GM13976 (cell line): ENCODE measurements at regions not wholly inside any gene's neighbourhood (a gene's known extent, or its start where the extent isn't known, plus 50 kb on each side); places are given as distances from the start of the nearest gene placed in this dataset.
"Not testable (repeated sequence)": the region's sequence is repeated elsewhere in the genome, so short reads cannot be mapped to it uniquely, and the experiment has no call there.

ENCODE experiments used
- DNase-seq: peaks from one replicate; pipeline ENCODE4 v3.0.0; 2012; ENCODE audit warnings: low spot score
- in situ Hi-C: fragments of 300-500 bp; cut with MboI; formaldehyde crosslinking; loops from one replicate; pipeline ENCODE4 v1.12.0; 2022; ENCODE audit warnings: low sequenced_read_pairs, mixed read lengths, inconsistent platforms; ENCODE audit not compliant: unreplicated experiment
- TF ChIP-seq, protein P1 (sequence below): IDR thresholded peaks from 2 replicates; pipeline ENCODE4 v1.5.1; 2012; ENCODE audit warnings: borderline replicate concordance, mild to moderate bottlenecking; ENCODE audit not compliant: insufficient read depth; ENCODE audit errors: extremely low read depth, missing control alignments, control extremely low read depth

DNA sequence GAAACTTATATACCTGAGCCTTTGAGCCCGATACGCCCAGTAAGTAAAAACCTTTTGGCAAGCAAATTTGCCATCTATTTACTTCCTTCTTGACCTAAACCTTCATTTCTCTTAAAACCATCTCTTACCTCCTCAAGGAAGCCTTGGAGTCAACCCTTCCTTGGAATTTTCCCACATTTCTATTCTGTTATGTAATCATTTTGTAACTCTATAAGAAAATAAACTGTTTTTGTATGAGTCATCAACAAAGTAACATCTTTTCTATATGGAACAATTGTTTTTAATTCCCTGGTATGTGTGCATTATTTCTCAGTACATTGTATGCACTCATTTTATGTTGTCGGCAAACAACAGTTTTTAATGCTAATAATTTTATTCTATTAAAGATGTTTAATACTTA lies 162.0 kb downstream of the TEX36 start:
- in situ Hi-C loops = no loop called here
- TF ChIP-seq, protein P1, sequence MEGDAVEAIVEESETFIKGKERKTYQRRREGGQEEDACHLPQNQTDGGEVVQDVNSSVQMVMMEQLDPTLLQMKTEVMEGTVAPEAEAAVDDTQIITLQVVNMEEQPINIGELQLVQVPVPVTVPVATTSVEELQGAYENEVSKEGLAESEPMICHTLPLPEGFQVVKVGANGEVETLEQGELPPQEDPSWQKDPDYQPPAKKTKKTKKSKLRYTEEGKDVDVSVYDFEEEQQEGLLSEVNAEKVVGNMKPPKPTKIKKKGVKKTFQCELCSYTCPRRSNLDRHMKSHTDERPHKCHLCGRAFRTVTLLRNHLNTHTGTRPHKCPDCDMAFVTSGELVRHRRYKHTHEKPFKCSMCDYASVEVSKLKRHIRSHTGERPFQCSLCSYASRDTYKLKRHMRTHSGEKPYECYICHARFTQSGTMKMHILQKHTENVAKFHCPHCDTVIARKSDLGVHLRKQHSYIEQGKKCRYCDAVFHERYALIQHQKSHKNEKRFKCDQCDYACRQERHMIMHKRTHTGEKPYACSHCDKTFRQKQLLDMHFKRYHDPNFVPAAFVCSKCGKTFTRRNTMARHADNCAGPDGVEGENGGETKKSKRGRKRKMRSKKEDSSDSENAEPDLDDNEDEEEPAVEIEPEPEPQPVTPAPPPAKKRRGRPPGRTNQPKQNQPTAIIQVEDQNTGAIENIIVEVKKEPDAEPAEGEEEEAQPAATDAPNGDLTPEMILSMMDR = no peak
- no peak for DNase-seq

DNA sequence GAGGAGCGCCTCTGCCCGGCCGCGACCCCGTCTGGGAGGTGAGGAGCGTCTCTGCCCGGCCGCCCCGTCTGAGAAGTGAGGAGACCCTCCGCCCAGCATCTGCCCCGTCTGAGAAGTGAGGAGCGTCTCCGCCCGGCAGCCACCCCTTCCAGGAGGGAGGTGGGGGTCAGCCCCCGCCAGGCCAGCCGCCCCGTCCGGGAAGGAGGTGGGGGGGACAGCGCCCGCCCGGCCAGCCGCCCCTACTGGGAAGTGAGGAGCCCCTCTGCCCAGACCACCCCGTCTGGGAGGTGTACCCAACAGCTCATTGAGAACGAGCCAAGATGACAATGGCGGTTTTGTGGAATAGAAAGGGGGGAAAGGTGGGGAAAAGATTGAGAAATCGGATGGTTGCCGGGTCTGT lies 164.6 kb downstream of the TEX36 start:
- DNase-seq, in situ Hi-C loops: not testable (repeated sequence)

- in situ Hi-C loops = no loop called here
- no peak for DNase-seq
- TF ChIP-seq, protein P1 = no peak
Observed at GRCh38 chr10:125515571-125515970, 167.4 kb downstream of the TEX36 start.

- TF ChIP-seq, protein P1 = no peak
- DNase-seq = no peak
- in situ Hi-C loops = no loop called here
Observed at GRCh38 chr10:125514206-125515162, 168.5 kb downstream of the TEX36 start.

DNA sequence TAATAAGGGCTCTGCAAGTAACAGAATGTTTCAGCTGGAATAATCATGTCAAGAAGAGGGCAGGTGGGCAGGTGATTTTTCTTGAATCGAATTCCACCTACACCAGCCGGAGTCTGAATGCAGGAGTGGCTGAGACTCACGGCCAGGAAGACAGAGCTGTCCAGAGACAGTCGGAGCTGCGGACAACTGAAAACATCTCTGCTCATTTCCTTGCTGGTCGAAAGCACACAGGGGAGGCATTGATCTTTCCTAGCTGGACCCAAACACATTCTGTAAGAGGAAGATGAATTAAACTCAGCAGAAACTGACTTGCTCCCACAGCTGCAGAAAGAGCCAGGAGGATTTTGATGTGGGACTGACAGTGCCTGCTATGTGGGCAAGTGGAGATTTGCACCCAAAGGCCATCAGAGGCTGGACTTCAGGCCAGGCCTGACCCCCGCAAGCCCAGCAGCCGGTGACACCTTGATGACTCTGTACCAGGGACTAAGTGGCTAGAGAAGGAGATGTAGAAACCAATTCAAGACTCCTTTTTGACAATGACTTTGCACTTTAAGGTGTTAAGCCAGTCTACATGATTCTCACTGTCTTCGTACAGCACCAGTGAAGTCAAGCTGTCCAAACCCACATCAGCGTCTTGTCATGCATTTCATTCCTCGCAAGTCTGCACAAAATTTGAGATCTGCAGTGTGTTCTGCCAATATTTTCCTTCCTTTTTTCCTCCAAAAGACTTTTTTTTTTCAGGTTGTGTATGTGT lies 169.4 kb downstream of the TEX36 start:
- in situ Hi-C loops = no loop called here
- TF ChIP-seq, protein P1 = no peak
- DNase-seq = no peak

GRCh38 chr10:125510998-125511397 lies 172.0 kb downstream of the TEX36 start:
- TF ChIP-seq, protein P1 = no peak

GRCh38 chr10:125505648-125506047 lies 177.3 kb downstream of the TEX36 start:
- in situ Hi-C loops = no loop called here
- TF ChIP-seq, protein P1 = no peak
- no peak for DNase-seq

More at GRCh38 chr10:125510998-125511397, 172.0 kb downstream of the TEX36 start:
- in situ Hi-C loops = no loop called here
- no peak for DNase-seq
